NT2/D1 (cell line): ENCODE measurements at regions not wholly inside any gene's neighbourhood (a gene's known extent, or its start where the extent isn't known, plus 50 kb on each side); places are given as distances from the start of the nearest gene placed in this dataset.

Source experiments
- YY1 ChIP-seq: IDR thresholded peaks from 2 replicates; pipeline ENCODE4 v1.6.1; 2011; ENCODE audit not compliant: insufficient read length, insufficient read depth
- ZNF274 ChIP-seq: IDR thresholded peaks from 2 replicates; pipeline ENCODE4 v1.6.1; 2011; ENCODE audit warnings: mild to moderate bottlenecking, low read depth, low read length

- TF ChIP-seq YY1 = no peak
- TF ChIP-seq ZNF274 = no peak
Measured at GRCh38 chr19:30741566-30741965, 369.4 kb downstream of the ZNF536 start.
